Activated T-cell treated with anti-CD3 and anti-CD28 coated beads, Interleukin-2, amount 50 U/mL, for 48 hours (primary cell): ENCODE measurements at regions not wholly inside any gene's neighbourhood (a gene's known extent, or its start where the extent isn't known, plus 50 kb on each side); places are given as distances from the start of the nearest gene placed in this dataset.

Experiments used
- DNase-seq, 2 experiments: peaks; one replicate each; pipeline ENCODE4 v3.0.0-alpha.2; 2020

GRCh38 chr3:73781541-73781940, 156.8 kb upstream of the PDZRN3 start:
- no peak for DNase-seq

- DNase-seq, result no peak
Observed at GRCh38 chr3:73774645-73775044, 149.9 kb upstream of the PDZRN3 start.

GRCh38 chr3:73773233-73773632, 148.5 kb upstream of the PDZRN3 start:
- DNase-seq, result no peak

GRCh38 chr3:73772076-73772886, 147.5 kb upstream of the PDZRN3 start:
- no peak for DNase-seq

- no peak for DNase-seq
Observed at GRCh38 chr3:73768524-73769308, 144.0 kb upstream of the PDZRN3 start.

- DNase-seq, result no peak
Observed at GRCh38 chr3:73766599-73767381, 142.0 kb upstream of the PDZRN3 start.

- no peak for DNase-seq
Observed at GRCh38 chr3:73765878-73766545, 141.3 kb upstream of the PDZRN3 start.

GRCh38 chr3:73762855-73763254, 138.1 kb upstream of the PDZRN3 start:
- DNase-seq, result no peak

- no peak for DNase-seq
Observed at GRCh38 chr3:73759297-73759711, 134.6 kb upstream of the PDZRN3 start.

GRCh38 chr3:73757536-73757935, 132.8 kb upstream of the PDZRN3 start:
- no peak for DNase-seq

GRCh38 chr3:73753985-73754384, 129.2 kb upstream of the PDZRN3 start:
- DNase-seq, result no peak

- no peak for DNase-seq
Observed at GRCh38 chr3:73752338-73752737, 127.6 kb upstream of the PDZRN3 start.

GRCh38 chr3:73746623-73747022, 121.9 kb upstream of the PDZRN3 start:
- DNase-seq, result no peak

- no peak for DNase-seq
Observed at GRCh38 chr3:73745526-73746191, 120.9 kb upstream of the PDZRN3 start.

GRCh38 chr3:73743551-73743950, 118.8 kb upstream of the PDZRN3 start:
- no peak for DNase-seq

- no peak for DNase-seq
Observed at GRCh38 chr3:73739791-73740453, 115.2 kb upstream of the PDZRN3 start.

GRCh38 chr3:73738711-73739110, 114.0 kb upstream of the PDZRN3 start:
- DNase-seq, result no peak

GRCh38 chr3:73734211-73735089, 109.7 kb upstream of the PDZRN3 start:
- no peak for DNase-seq

GRCh38 chr3:73733746-73734145, 109.0 kb upstream of the PDZRN3 start:
- no peak for DNase-seq

GRCh38 chr3:73729969-73730440, 105.3 kb upstream of the PDZRN3 start:
- DNase-seq, result no peak
